GM18868 (cell line): ENCODE measurements at regions not wholly inside any gene's neighbourhood (a gene's known extent, or its start where the extent isn't known, plus 50 kb on each side); places are given as distances from the start of the nearest gene placed in this dataset.

Experiments used
- ATAC-seq: cut with Tn5 transposase; IDR thresholded peaks from one replicate; pipeline ENCODE4 v1.9.1; 2021; ENCODE audit warnings: mild to moderate bottlenecking, moderate library complexity; ENCODE audit not compliant: unreplicated experiment

DNA sequence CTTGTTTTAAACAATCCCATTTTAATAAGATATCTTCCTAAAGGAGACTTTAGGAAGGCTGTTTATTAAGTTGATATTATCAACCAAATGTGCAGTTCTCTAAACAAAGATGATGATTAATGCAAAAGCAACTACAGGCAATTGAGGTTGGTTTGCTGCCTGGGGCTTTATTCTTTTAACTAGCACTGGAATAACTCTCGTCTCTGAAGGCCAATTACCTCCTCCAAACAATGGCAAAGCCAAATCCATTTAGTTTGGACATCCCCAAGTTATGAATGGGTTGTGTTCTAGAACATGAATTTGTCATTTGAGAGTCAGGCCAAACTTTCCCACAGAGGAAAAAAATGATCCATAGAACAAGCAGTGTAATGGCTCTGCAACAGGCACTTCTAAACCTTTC, 114.1 kb downstream of the SLC16A9 start:
- ATAC-seq: no peak

DNA sequence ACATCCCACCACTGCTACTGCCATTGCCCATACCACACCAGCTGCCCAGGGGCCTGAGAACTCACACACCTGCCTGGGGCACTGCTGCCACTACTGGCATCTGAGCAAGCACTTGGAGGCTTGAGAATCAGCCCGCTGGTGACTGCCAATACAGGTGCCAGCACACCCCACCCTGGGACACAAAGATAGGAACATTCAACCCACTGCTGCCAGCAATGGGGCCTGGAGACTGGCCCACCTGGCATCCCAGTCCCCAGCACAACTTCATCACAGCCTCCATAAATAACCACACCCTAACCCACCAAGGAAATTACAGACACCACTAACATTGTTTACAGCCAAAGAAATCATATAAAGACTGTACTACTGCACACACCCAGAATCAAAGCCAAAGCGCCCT, 115.9 kb downstream of the SLC16A9 start:
- no peak for ATAC-seq

DNA sequence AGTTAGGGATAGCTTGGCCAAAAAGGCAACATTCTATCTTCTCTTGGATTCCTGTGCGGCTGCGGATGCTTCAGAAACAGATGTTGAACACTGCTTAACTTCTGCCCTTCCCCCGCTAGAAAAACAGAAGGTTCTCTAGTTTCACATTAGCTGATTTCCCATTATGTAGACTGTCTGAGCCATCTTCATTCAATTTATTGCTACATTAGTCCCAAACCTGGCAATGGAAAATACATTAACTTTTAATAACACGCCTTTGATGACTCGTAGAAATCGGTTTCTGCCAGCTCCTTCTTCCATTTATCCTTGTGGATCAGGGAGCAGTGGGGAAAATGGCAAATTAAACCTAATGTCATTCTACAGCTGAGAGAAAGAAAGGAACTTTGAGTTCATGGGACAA, 119.9 kb downstream of the SLC16A9 start:
- ATAC-seq: no peak

DNA sequence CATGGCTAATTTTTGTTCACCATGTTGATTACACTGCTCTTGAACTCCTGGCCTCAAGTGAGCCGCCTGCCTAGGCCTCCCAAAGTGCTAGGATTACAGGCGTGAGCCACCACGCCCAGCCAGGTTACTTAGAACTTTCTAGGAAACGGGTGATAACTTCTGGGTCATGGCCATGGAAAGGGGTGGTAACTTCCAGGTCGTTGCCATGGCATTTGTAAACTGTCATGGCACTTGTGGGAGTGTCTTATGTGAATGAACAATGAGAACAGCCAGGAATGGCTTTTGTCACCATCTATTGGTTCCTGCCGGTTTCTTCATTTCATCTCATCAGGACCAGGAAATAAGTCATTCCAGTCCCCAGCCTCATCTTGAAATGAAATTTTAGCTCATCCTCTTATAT, 120.9 kb downstream of the SLC16A9 start:
- ATAC-seq: no peak

DNA sequence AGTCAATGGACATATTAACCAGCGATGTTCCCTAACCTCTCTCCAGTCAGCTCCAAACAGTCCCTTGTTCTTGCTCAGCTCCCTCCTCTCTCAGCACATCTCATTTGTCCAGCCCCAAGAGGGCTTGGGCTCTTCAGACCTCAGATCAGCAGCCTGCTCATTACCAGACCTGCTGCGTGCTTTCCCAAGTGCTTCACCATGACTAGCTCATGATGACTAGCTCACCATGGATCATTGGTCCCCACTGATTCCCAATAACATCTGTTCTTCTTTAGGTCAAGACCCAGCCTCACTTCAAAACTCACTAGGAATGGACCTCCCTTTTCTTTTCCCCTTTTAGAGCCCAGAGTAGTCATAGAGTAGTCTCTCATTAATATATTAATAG, 121.9 kb downstream of the SLC16A9 start:
- ATAC-seq: no peak

DNA sequence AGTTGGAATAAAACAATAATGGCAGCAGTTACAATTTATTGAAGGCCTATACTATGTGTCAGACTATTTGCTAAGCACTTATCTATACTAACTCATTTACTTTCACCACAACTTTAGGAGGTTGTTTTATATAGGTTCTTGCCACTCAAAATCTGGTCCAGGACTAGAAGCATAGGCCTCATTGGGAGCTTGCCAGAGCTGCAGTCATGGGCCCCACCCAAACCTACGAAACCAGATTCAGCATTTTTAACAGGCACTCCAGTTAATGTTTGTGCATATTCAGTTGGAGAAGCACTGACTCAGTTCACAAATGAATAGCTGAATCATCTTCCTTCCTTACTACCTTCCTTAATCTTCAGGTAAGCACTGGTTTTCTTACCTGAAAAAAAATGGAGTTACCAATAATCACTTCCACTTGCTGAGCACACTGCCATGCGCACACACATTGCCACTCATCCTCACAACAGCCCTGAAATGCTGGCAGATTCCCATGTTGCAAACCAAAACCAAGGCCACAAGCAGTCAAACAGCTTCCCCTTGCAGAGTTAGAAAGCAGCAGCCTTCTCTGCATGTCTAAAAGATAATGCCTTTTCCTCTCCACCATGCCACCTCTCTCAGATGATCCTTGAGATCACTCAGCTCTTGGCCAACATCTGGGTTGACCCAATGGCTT, 122.4 kb downstream of the SLC16A9 start:
- ATAC-seq: no peak

DNA sequence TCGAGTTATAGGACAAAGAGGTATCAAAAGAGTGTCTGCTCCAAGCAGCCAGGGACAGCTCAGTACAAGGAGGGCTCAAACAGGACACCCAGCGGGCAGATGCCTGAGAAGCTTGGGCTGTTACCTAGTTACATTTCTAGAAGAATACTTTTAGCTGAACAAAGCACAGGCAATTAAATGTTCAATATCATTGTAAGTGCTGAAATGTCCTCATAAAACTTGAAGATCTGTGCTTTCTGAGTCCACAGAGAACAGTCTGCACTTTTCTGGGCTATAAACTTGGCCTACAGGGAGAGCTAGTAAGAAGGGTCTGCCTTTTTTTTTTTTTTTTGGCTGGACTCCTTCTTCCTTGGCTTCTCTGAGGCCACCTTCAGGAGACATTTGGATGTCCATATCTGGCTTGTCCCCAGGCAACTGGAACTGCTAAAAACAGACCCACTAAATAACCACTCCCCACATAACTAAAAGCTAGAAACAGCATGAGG, 123.2 kb downstream of the SLC16A9 start:
- ATAC-seq: no peak

DNA sequence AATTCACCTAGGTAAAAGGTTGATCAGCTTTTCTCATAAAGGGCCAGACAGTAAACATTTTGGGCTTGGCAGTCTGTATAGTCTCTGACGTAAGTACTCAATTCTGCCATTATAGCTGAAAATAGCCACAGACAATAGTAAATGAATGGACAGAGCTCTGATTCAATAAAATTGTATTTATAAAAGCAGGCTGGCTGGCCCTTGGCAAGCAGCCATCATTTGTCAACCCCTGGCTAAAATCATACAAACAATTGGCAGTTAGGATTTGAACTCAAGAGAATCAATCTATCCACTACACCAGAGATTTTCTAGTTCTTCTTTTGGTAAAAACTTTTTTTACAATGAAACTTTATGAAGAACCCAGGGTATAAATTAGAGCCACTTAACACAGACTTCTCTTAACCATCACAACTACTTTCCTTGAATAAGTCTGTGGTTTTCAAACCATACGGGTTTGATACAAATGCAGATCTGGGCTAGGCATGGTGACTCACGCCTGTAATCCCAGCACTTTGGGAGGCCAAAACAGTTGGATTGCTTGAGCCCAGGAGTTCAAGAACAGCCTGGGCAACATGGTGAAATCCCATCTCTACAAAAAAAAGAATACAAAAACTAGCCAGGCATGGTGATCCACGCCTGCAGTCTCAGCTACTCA, 124.5 kb downstream of the SLC16A9 start:
- ATAC-seq: no peak

DNA sequence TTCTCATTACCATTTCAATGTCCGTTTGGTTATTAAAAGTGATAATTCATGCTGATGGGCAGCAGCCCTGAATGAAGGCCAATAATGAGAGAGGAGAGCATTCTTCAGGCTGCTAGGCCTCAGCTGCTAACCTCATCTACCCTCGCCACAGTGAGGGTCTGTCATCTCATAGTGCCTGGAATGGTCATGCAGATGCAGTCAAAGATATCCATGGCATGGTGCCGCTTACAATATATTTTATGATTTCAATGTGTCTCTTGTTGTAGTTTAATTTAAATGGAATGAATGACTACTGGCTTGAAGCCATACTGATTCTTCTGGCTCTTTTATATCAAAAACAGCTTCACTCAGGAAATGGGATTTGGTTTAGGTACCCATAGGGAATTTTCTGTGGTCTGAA, 126.9 kb downstream of the SLC16A9 start:
- ATAC-seq: no peak

DNA sequence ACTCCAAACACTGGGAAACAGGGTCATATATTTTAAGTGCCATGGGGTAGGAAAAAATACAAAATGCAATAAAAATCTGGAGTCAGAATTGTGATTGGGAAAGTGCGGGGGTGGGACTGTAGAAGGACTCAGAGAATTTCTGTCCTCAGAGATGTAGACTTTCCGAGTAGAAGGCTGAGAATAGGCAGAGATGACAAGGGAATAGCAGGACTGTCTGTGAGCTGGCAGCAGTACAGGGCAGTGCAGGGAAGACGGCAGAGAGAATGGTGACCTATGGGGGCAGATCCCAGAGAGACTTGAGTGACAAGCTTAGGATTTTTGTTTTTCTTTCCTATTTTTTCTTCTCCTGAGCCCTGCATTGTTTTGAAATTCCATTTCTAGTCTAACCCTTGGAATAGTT, 127.6 kb downstream of the SLC16A9 start:
- no peak for ATAC-seq

DNA sequence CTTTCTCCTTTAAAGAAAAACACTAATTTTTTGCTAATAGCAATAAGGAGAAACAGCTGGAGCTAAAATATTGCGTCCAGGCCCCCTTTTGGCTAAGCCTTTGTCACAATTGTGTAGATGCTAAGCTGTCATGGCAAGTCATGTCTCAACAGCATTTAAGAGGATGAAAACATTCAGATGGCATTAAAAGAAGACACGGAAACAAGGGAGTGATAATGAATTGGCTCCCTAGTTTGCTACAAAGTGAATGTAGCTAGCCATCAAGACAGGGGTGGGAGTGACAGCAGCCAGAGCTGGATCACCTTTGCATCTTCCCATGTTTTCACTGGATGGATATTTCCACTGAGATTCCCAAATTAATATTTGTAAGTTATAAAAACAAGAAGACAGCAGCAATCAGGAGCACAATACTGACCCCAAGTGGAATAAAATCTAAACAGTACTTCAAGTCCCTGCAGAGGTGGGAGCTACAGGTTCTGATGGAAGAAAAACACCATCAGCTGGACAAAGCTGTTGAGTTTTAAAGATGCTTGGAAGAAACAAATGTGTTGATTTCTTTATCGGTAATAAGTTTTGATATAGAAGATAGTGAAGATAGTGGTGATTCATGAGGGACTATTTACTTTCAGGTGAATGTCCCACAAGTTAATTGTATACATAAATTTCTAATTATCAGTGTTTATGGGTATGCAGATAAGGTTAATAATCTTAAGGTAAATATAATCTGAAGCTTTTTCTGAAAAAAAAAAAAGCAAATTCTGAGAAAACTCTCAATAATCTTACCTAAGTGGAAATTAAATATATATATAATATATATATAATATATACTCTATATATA, 129.4 kb downstream of the SLC16A9 start:
- ATAC-seq: no peak

DNA sequence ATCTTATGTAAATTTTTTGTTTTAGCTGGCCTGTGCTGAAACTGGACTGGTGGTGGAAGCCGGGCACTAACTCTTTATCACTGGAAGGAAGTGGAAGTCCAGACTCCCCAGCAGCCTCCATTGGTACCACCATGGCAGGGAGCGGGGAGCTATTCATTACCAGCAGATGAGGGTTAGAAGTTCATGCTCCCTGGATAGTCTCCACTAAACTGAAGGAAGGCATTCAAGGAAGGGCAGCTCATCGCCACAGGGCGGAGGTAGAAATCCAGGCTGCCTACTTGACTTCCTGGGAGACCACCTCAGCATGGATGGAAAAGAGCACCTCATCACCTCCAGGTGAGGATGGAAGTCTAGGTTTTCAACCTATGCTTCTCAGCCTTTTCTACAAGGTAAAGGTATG, 130.9 kb downstream of the SLC16A9 start:
- ATAC-seq: no peak

DNA sequence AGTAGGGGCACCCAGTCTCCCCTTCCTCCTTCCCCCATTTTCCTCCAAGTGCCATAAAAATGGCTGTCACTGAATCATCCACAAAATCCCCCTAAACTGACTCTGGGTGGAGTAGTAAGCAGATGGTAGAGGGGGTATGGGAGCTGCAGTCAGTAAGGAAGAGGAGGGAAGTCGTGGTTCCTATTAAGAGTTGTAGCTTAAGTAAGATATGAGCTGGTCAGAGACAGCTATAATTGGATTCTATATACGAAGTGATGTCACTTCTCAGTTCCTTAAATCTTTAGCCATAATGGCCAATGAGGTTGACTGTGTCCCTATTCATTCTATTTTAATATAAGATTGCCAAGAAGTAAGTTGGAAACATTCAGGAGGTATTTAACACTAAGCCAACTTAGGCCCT, 131.7 kb downstream of the SLC16A9 start:
- peak; percentile 76 for ATAC-seq

DNA sequence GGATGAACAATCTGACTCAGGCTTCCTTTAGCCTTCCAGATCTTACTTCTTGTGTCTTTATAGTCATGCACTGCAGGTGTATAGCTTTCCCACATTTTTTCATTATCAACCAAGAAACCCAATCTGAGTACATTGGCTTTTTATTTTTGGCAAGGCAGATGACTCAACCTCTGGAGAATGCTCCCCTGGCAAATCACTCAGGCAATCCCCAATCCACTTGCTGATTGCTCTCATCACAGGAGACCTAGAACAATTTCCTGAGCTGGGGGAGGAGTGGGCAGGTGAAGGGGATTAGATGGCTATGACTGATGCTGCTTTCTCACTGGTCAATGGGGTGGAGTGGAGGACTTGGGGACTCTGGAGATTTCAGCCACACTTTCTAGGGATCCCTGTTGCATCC, 134.4 kb downstream of the SLC16A9 start:
- ATAC-seq: no peak

DNA sequence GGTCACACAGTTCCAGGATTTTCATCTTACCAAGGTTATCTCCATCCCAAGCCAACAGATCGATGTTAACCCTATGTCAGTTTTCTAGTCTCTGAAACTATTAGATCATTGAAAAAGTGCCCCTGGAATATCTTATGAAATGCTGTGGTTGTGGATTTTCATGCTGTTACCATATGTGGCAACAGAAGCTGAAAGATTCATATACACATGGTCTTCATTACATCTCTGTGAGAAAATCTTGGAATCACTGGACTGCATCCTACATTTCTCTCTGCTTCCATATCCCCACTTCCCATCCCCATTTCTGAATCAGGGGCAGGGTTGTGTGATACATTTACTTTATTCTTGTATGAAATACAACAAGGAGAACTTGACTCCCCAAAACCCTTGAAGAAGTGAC, 146.1 kb downstream of the SLC16A9 start:
- no peak for ATAC-seq

DNA sequence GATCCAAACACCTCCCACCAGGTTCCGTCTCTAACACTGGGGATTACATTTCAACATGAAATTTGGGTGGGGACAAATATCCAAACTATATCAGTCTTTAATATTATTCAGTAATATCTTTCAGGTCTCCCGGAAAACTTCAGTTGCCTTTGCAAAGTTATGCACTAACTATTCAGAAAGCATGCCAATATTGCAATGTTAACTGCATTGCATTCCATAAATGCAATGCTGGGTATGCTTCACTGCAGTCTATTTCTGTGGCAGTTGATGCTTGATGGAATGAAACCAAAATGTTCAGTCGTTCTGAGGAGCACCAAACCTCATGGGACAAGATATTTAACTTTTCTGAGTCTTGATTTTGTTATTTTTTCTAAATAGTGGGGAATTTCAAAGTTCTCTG, 147.5 kb downstream of the SLC16A9 start:
- ATAC-seq: no peak

DNA sequence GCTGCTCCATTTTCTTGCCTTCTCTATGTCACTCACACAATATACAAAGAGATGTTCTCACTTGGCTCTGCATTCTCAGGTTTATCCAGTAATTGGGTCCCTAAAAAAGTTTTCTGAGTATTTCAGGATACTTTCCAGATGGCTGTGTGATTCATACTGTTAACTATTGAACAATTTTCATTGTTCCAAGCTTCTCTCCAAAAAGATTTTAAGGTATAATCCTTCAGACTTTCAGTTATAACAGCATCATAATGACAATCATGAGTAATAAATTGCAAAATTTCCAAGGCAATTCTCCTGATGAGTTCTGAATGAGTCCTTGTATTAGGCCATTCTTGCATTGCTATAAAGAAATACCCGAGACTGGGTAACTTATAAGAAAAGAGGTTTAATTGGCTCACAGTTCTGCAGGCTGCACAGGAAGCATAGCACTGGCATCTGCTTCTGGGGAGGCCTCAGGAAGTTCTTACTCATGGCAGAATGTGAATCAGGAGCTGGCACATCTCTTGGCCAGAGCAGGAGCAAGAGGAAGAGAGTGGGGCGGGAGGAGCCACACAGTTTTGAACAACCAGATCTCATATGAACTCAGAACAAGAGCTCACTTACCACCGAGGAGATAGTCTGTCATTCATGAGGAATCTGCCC, 148.1 kb downstream of the SLC16A9 start:
- no peak for ATAC-seq

DNA sequence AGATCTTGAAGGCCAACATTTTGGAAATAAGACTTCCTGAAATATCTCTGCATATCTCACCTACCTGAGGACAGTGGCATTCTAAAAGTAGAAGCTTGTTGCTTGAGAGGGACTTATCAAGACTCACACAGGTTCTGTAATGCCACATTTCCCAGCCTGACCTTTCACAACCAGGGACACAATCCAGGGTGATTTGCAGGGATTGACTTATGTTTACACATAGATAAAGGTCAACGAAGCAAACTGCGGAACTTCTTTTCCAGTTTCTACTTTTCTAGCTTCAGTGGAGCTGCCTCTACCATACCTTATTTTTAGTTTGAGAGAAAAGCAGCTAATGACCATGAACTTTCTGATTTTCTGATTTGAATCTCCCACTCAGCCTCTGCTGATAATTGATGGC, 148.7 kb downstream of the SLC16A9 start:
- no peak for ATAC-seq

DNA sequence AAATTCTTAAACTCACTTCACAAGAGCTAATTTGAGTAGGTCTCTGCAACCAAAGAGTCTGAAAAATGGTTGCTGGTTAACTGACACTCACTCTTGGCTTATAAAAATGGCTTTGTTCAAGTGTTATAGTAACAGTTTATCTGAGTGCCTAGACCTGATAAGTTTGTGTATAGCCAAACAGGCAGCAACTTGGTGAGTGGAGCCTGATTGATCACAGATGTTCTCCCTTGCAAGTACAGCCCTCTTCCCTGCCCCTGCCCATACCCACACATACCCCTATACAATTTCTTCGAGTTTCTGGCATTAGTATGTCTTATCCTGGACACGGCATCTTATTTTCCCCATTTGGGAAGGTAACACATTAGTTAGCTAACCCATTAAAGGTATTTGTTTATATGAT, 149.5 kb downstream of the SLC16A9 start:
- ATAC-seq: no peak

DNA sequence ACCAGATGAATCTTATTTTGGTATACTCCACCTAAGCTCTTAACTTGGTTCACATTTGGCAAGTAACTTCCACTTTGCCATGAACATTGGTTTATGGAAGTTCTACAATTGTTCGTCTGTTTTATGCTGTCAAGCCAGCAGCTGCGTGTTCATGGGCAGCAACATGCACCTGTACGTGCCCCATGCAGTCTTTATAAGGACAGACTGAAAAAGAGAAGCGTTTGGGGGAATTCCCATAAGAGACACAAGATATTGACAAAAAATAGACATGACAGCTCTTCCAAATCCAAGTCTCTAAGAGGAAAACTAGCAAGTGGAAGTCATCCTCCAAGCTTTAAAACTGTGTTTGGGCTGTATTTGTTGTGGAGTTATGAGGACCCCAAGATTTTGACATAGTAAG, 151.6 kb downstream of the SLC16A9 start:
- peak; percentile 74 for ATAC-seq

DNA sequence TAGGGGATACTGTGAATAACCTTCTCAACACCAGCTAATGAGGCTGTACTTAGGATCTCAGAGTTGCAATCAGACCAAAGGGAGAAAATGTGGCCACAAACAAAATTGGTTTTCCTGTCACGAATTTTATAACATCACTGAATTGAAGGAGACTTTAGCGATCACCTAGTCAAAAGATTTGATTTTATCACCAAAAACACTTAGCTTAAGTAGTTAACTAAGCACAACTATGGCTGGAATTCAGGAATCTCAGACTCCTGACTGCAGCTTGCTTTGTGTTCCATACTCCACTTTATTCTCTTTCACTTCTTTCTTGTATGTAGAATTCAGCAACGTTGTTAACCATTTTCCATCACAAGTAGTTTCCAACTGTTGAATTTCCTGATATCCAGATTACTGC, 152.0 kb downstream of the SLC16A9 start:
- ATAC-seq: no peak
